HFFc6 (cell line): ENCODE measurements at regions not wholly inside any gene's neighbourhood (a gene's known extent, or its start where the extent isn't known, plus 50 kb on each side); places are given as distances from the start of the nearest gene placed in this dataset. TPM values are rescaled to one million over a fixed set of nuclear protein-coding genes. Genes with fewer than 3 reads are reported as not detected.

Experiments
- DNase-seq: peaks from one replicate; pipeline ENCODE4 v3.0.0-alpha.2; 2018
- H3K27ac Mint-ChIP-seq: 2 replicates; pipeline ENCODE4 v1.8.0; 2020; ENCODE audit warnings: mild to moderate bottlenecking, mixed read lengths
- H3K27me3 Mint-ChIP-seq: 2 replicates; pipeline ENCODE4 v1.8.0; 2021; ENCODE audit warnings: mild to moderate bottlenecking, moderate library complexity, mixed read lengths; ENCODE audit not compliant: insufficient read depth
- H3K36me3 Mint-ChIP-seq: 2 replicates; pipeline ENCODE4 v1.8.0; 2021; ENCODE audit warnings: low read depth, mixed read lengths
- H3K4me1 Mint-ChIP-seq: 2 replicates; pipeline ENCODE4 v1.8.0; 2020; ENCODE audit warnings: low read depth, mixed read lengths
- H3K4me3 Mint-ChIP-seq: 2 replicates; pipeline ENCODE4 v1.8.0; 2020; ENCODE audit warnings: mild to moderate bottlenecking, moderate library complexity, mixed read lengths
- H3K9me3 Mint-ChIP-seq: 2 replicates; pipeline ENCODE4 v1.8.0; 2020; ENCODE audit warnings: mild to moderate bottlenecking, mixed read lengths
- CTCF ChIP-seq: fragments of 200-600 bp; sonication (generic); IDR thresholded peaks from 2 replicates; pipeline ENCODE4 v1.5.0; 2021; ENCODE audit warnings: antibody characterized with exemption, mild to moderate bottlenecking
- microRNA-seq: library from miRNA; unstranded; fragments of <30 nt; microRNA quantifications from one replicate; pipeline ENCODE4, GENCODE V29; 2019

- Mint-ChIP-seq H3K27me3 (no peaks in the 10 kb centered on the region; the same call in 1 of the 2 replicates), H3K9me3 (no peaks in the 10 kb centered on the region), H3K4me3 (no peak overlapping the region), H3K4me1 (peaks cover 42% of the 10 kb centered on the region), H3K27ac (no peak overlapping the region), H3K36me3 (no peaks in the 10 kb centered on the region; the same call in 1 of the 2 replicates)
- DNase-seq = no peak
- TF ChIP-seq CTCF = no peak
Observed at GRCh38 chr15:62989366-62990055, 53.0 kb upstream of the TPM1 start.

DNA sequence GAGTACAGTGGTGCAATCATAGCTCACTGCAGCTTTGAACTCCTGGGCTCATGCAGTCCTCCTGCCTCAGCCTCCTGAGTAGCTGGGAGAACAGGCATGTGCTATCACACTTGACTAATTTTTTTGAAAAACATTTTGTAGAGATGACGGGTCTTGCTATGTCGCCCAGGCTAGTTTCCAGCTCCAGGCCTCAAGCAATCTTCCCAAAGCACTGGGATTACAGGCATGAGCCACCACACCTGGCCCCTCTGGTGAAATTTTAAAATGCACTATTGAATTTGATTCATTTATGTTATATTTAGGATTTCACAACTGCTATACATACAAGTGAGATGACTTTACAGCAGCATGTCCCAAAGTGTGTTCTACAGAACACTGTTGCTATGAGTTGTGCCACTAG is 50.8 kb upstream of the TPM1 start:
- H3K9me3 Mint-ChIP-seq = no peaks in the 10 kb centered on the region
- H3K4me3 Mint-ChIP-seq = no peak overlapping the region

DNA sequence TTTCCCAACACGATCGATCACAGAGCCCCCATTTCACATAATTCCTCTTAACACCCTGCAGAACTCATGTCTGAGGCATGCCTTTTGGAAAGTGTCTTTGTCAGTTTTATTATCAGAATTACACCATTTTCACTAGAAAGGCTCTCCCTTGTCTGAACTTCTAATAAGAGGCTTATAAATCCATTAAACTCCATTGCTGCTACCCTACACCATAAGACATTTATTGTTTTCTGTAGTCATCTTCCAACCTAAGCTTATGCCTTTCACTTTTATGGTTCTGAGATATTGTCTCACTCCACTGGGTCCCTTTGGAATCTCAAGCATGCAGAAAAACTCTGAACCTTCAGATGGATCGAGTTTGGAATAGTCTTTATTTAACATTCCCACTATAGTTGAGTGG is 50.2 kb upstream of the TPM1 start:
- no peaks in the 10 kb centered on the region for H3K9me3 Mint-ChIP-seq
- no peaks in the 10 kb centered on the region; the same call in 1 of the 2 replicates for H3K36me3 Mint-ChIP-seq
- TF ChIP-seq CTCF = no peak
- H3K27ac Mint-ChIP-seq = no peak overlapping the region
- H3K4me3 Mint-ChIP-seq = no peak overlapping the region
- no peaks in the 10 kb centered on the region; the same call in 1 of the 2 replicates for H3K27me3 Mint-ChIP-seq
- H3K4me1 Mint-ChIP-seq = peaks cover 39% of the 10 kb centered on the region
- DNase-seq = no peak

More for the DNA sequence above, 50.8 kb upstream of the TPM1 start:
- DNase-seq = no peak
- no peak for TF ChIP-seq CTCF
- H3K4me1 Mint-ChIP-seq = peaks cover 41% of the 10 kb centered on the region
- H3K27ac Mint-ChIP-seq = no peak overlapping the region
- no peaks in the 10 kb centered on the region; the same call in 1 of the 2 replicates for H3K27me3 Mint-ChIP-seq
- no peaks in the 10 kb centered on the region; the same call in 1 of the 2 replicates for H3K36me3 Mint-ChIP-seq

Small RNA genes in the stretch of these regions (microRNA-seq; reads per million reads assigned to microRNA genes)
- gene MIR190A (38.6 reads per million, percentile 34 among the genes with 10 or more reads in this experiment), gene MIR6085 (not detected), gene MIR8067 (not detected)
